ENCODE measurements at regions not wholly inside any gene's neighbourhood (a gene's known extent, or its start where the extent isn't known, plus 50 kb on each side); places are given as distances from the start of the nearest gene placed in this dataset.

GRCh38 chr3:167100200-167100599 is 279.9 kb downstream of the ZBBX start:
- POLR2A ChIA-PET, result no interaction called here
- Mint-ChIP-seq H3K36me3 (ENCODE audit: low read depth) (no peaks in the 10 kb centered on the region), H3K4me3 (no peak overlapping the region), H3K9me3 (ENCODE audit: low read depth) (no peaks in the 10 kb centered on the region), H3K27ac (no peak overlapping the region), H3K27me3 (no peaks in the 10 kb centered on the region), H3K4me1 (no peaks in the 10 kb centered on the region)
- CTCF ChIA-PET, result no interaction called here
- DNase-seq (no peak), ATAC-seq (no peak)
- intact Hi-C loops (cut with DNase I, micrococcal nuclease), result no loop called here

GRCh38 chr3:167095976-167096375 is 284.1 kb downstream of the ZBBX start:
- ChIA-PET CTCF (no interaction called here), POLR2A (no interaction called here)
- H3K36me3 Mint-ChIP-seq (ENCODE audit: low read depth), result no peaks in the 10 kb centered on the region
- DNase-seq, result no peak
- ATAC-seq, result no peak
- no peak overlapping the region for H3K4me3 Mint-ChIP-seq
- H3K9me3 Mint-ChIP-seq (ENCODE audit: low read depth), result no peaks in the 10 kb centered on the region
- H3K4me1 Mint-ChIP-seq, result no peaks in the 10 kb centered on the region
- intact Hi-C loops (cut with DNase I, micrococcal nuclease), result no loop called here
- H3K27me3 Mint-ChIP-seq, result no peaks in the 10 kb centered on the region
- H3K27ac Mint-ChIP-seq, result no peak overlapping the region

GRCh38 chr3:167094632-167095031 is 285.5 kb downstream of the ZBBX start:
- intact Hi-C loops (cut with DNase I, micrococcal nuclease), result no loop called here
- H3K4me1 Mint-ChIP-seq, result no peaks in the 10 kb centered on the region
- ChIA-PET CTCF (no interaction called here), POLR2A (no interaction called here)
- ATAC-seq (no peak), DNase-seq (no peak)
- no peak overlapping the region for H3K27ac Mint-ChIP-seq
- no peaks in the 10 kb centered on the region for H3K36me3 Mint-ChIP-seq (ENCODE audit: low read depth)
- H3K27me3 Mint-ChIP-seq, result no peaks in the 10 kb centered on the region
- no peaks in the 10 kb centered on the region for H3K9me3 Mint-ChIP-seq (ENCODE audit: low read depth)
- no peak overlapping the region for H3K4me3 Mint-ChIP-seq

GRCh38 chr3:167091226-167091625 is 288.9 kb downstream of the ZBBX start:
- H3K36me3 Mint-ChIP-seq (ENCODE audit: low read depth), result no peaks in the 10 kb centered on the region
- no peak overlapping the region for H3K4me3 Mint-ChIP-seq
- POLR2A ChIA-PET, result no interaction called here
- intact Hi-C loops (cut with DNase I, micrococcal nuclease), result no loop called here
- H3K9me3 Mint-ChIP-seq (ENCODE audit: low read depth), result no peaks in the 10 kb centered on the region
- DNase-seq, result no peak
- CTCF ChIA-PET, result no interaction called here
- no peaks in the 10 kb centered on the region for H3K27me3 Mint-ChIP-seq
- H3K27ac Mint-ChIP-seq, result no peak overlapping the region
- H3K4me1 Mint-ChIP-seq, result no peaks in the 10 kb centered on the region
- no peak for ATAC-seq

GRCh38 chr3:167084545-167084944 is 295.6 kb downstream of the ZBBX start:
- Mint-ChIP-seq H3K27me3 (no peaks in the 10 kb centered on the region), H3K4me3 (no peak overlapping the region), H3K27ac (no peak overlapping the region), H3K36me3 (ENCODE audit: low read depth) (no peaks in the 10 kb centered on the region), H3K9me3 (ENCODE audit: low read depth) (peaks cover 2% of the 10 kb centered on the region), H3K4me1 (no peaks in the 10 kb centered on the region)
- ATAC-seq, result no peak
- ChIA-PET CTCF (no interaction called here), POLR2A (no interaction called here)
- intact Hi-C loops (cut with DNase I, micrococcal nuclease), result no loop called here
- DNase-seq, result no peak

- Mint-ChIP-seq H3K27me3 (no peaks in the 10 kb centered on the region), H3K27ac (no peak overlapping the region), H3K9me3 (ENCODE audit: low read depth) (peaks cover 2% of the 10 kb centered on the region), H3K4me3 (no peak overlapping the region), H3K4me1 (no peaks in the 10 kb centered on the region), H3K36me3 (ENCODE audit: low read depth) (no peaks in the 10 kb centered on the region)
- ATAC-seq, result no peak
- intact Hi-C loops (cut with DNase I, micrococcal nuclease), result no loop called here
- POLR2A ChIA-PET, result no interaction called here
- CTCF ChIA-PET, result no interaction called here
- DNase-seq, result no peak
These were observed 302.0 kb downstream of the ZBBX start for GRCh38 chr3:167078070-167078622.

- intact Hi-C loops (cut with DNase I, micrococcal nuclease), result no loop called here
- no peak for ATAC-seq
- no peaks in the 10 kb centered on the region for H3K36me3 Mint-ChIP-seq (ENCODE audit: low read depth)
- no peak for DNase-seq
- no peaks in the 10 kb centered on the region for H3K4me1 Mint-ChIP-seq
- H3K27ac Mint-ChIP-seq, result no peak overlapping the region
- H3K27me3 Mint-ChIP-seq, result no peaks in the 10 kb centered on the region
- ChIA-PET POLR2A (no interaction called here), CTCF (no interaction called here)
- peaks cover 10% of the 10 kb centered on the region for H3K9me3 Mint-ChIP-seq (ENCODE audit: low read depth)
- no peak overlapping the region for H3K4me3 Mint-ChIP-seq
These were observed 312.3 kb downstream of the ZBBX start for GRCh38 chr3:167067787-167068161.

- H3K4me3 Mint-ChIP-seq, result no peak overlapping the region
- ChIA-PET POLR2A (no interaction called here), CTCF (no interaction called here)
- DNase-seq, result no peak
- H3K27me3 Mint-ChIP-seq, result no peaks in the 10 kb centered on the region
- intact Hi-C loops (cut with DNase I, micrococcal nuclease), result no loop called here
- no peak overlapping the region for H3K27ac Mint-ChIP-seq
- no peaks in the 10 kb centered on the region for H3K4me1 Mint-ChIP-seq
- peaks cover 10% of the 10 kb centered on the region for H3K9me3 Mint-ChIP-seq (ENCODE audit: low read depth)
- ATAC-seq, result no peak
- no peaks in the 10 kb centered on the region for H3K36me3 Mint-ChIP-seq (ENCODE audit: low read depth)
These were observed 312.9 kb downstream of the ZBBX start for GRCh38 chr3:167066977-167067786.

GRCh38 chr3:167057581-167057980 is 322.5 kb downstream of the ZBBX start:
- intact Hi-C loops (cut with DNase I, micrococcal nuclease), result no loop called here
- ATAC-seq (no peak), DNase-seq (no peak)
- H3K36me3 Mint-ChIP-seq (ENCODE audit: low read depth), result no peaks in the 10 kb centered on the region
- POLR2A ChIA-PET, result no interaction called here
- no peaks in the 10 kb centered on the region for H3K4me1 Mint-ChIP-seq
- H3K27ac Mint-ChIP-seq, result no peak overlapping the region
- H3K4me3 Mint-ChIP-seq, result no peak overlapping the region
- CTCF ChIA-PET, result no interaction called here
- peaks cover 7% of the 10 kb centered on the region for H3K9me3 Mint-ChIP-seq (ENCODE audit: low read depth)
- no peaks in the 10 kb centered on the region for H3K27me3 Mint-ChIP-seq

GRCh38 chr3:167054926-167055325 is 325.2 kb downstream of the ZBBX start:
- ChIA-PET CTCF (no interaction called here), POLR2A (no interaction called here)
- H3K4me3 Mint-ChIP-seq, result no peak overlapping the region
- no peak for DNase-seq
- ATAC-seq, result no peak
- H3K36me3 Mint-ChIP-seq (ENCODE audit: low read depth), result no peaks in the 10 kb centered on the region
- no peaks in the 10 kb centered on the region for H3K27me3 Mint-ChIP-seq
- intact Hi-C loops (cut with DNase I, micrococcal nuclease), result no loop called here
- peaks cover 6% of the 10 kb centered on the region for H3K9me3 Mint-ChIP-seq (ENCODE audit: low read depth)
- no peaks in the 10 kb centered on the region for H3K4me1 Mint-ChIP-seq
- no peak overlapping the region for H3K27ac Mint-ChIP-seq

GRCh38 chr3:167051421-167051820 is 328.7 kb downstream of the ZBBX start:
- Mint-ChIP-seq H3K36me3 (ENCODE audit: low read depth) (no peaks in the 10 kb centered on the region), H3K27me3 (no peaks in the 10 kb centered on the region), H3K4me1 (no peaks in the 10 kb centered on the region), H3K9me3 (ENCODE audit: low read depth) (peaks cover 2% of the 10 kb centered on the region), H3K4me3 (no peak overlapping the region), H3K27ac (no peak overlapping the region)
- no peak for DNase-seq
- ATAC-seq, result no peak
- ChIA-PET CTCF (no interaction called here), POLR2A (no interaction called here)
- intact Hi-C loops (cut with DNase I, micrococcal nuclease), result no loop called here

GRCh38 chr3:167033866-167034265 is 346.2 kb downstream of the ZBBX start:
- Mint-ChIP-seq H3K4me3 (no peak overlapping the region), H3K27me3 (no peaks in the 10 kb centered on the region), H3K27ac (no peak overlapping the region), H3K36me3 (ENCODE audit: low read depth) (no peaks in the 10 kb centered on the region), H3K4me1 (no peaks in the 10 kb centered on the region), H3K9me3 (ENCODE audit: low read depth) (peaks cover 7% of the 10 kb centered on the region)
- ATAC-seq (no peak), DNase-seq (no peak)
- CTCF ChIA-PET, result no interaction called here
- intact Hi-C loops (cut with DNase I, micrococcal nuclease), result loop anchor here in 1 of 2 experiments (10.0 kb wide), 1 partner anchor 1019 kb away; no protein-coding TSS in a partner anchor
- POLR2A ChIA-PET, result no interaction called here

All from activated CD4-positive, alpha-beta T cell treated with anti-CD3 and anti-CD28 coated beads for 36 hours (primary cell).